Nephron (organoid): ENCODE measurements at regions not wholly inside any gene's neighbourhood (a gene's known extent, or its start where the extent isn't known, plus 50 kb on each side); places are given as distances from the start of the nearest gene placed in this dataset.

Experiments
- H3K27ac Mint-ChIP-seq, 3 experiments: 2 replicates each; pipeline ENCODE4 v1.8.0; 2020; ENCODE audit warnings: mixed read lengths in 3 of 3, mild to moderate bottlenecking in 2 of 3, moderate library complexity in 1 of 3
- H3K27me3 Mint-ChIP-seq: 2 replicates; pipeline ENCODE4 v1.8.0; 2021; ENCODE audit warnings: low read depth, mild to moderate bottlenecking, moderate library complexity, mixed read lengths
- H3K36me3 Mint-ChIP-seq: 2 replicates; pipeline ENCODE4 v1.8.0; 2020; ENCODE audit warnings: low read depth, mixed read lengths
- H3K4me1 Mint-ChIP-seq: 2 replicates; pipeline ENCODE4 v1.8.0; 2020; ENCODE audit warnings: mixed read lengths
- H3K4me3 Mint-ChIP-seq, 3 experiments: 2 replicates each; pipeline ENCODE4 v1.8.0; 2020; ENCODE audit warnings: mild to moderate bottlenecking in 3 of 3, mixed read lengths in 3 of 3, moderate library complexity in 2 of 3
- H3K9me3 Mint-ChIP-seq: 2 replicates; pipeline ENCODE4 v1.8.0; 2020; ENCODE audit warnings: mixed read lengths
- TF ChIP-seq, protein P1 (sequence below), 3 experiments: fragments of 200-600 bp; sonication (generic); IDR thresholded peaks; one replicate each; pipeline ENCODE4 v1.5.0; 2021; ENCODE audit warnings: antibody characterized with exemption in 3 of 3; ENCODE audit not compliant: unreplicated experiment in 3 of 3

DNA sequence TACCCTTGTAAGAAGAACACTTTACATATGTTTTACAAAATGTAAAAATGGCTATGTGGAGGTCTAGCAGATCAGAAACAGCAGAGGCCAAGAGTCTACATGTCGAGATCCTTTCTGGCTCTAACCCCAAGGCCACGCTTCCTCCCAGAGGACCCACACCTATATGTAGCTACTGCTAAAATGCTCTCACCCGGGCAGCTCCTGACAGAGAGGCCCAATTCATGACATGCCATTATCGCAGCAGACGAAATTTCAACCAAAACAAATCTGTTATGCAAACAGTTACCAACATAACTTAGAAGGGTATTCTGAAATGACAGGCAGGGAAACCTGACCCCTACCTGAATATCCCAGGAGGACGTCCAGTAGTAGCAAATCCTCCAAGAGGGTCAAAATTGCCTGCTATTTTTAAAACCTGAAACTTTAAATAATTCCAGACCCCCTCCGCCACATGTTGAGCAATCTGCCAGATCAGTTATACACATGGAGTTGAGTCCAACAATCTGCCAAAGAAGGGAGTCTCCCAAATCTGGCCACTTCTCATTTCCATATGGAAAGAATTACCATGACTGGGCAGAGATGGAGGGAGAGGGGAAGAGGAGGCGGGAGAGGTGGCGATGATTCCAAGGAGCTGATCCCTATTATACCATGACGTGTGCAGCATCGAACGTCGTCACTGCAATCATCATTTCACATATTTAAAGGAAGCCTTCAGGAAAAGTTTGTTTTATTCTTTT is 192.9 kb upstream of the TBL1X start:
- TF ChIP-seq, protein P1, sequence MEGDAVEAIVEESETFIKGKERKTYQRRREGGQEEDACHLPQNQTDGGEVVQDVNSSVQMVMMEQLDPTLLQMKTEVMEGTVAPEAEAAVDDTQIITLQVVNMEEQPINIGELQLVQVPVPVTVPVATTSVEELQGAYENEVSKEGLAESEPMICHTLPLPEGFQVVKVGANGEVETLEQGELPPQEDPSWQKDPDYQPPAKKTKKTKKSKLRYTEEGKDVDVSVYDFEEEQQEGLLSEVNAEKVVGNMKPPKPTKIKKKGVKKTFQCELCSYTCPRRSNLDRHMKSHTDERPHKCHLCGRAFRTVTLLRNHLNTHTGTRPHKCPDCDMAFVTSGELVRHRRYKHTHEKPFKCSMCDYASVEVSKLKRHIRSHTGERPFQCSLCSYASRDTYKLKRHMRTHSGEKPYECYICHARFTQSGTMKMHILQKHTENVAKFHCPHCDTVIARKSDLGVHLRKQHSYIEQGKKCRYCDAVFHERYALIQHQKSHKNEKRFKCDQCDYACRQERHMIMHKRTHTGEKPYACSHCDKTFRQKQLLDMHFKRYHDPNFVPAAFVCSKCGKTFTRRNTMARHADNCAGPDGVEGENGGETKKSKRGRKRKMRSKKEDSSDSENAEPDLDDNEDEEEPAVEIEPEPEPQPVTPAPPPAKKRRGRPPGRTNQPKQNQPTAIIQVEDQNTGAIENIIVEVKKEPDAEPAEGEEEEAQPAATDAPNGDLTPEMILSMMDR (IDR thresholded peaks at IDR 0.05; ENCODE audit: unreplicated experiment in 3 of 3): no peak
- Mint-ChIP-seq H3K4me3 (no peak overlapping the region), H3K4me1 (peaks cover 21% of the 10 kb centered on the region), H3K27me3 (peaks cover 4% of the 10 kb centered on the region), H3K36me3 (no peaks in the 10 kb centered on the region), H3K27ac (peak overlapping the region; percentile 26 to 51 (median 49)), H3K9me3 (peaks cover 16% of the 10 kb centered on the region)

DNA sequence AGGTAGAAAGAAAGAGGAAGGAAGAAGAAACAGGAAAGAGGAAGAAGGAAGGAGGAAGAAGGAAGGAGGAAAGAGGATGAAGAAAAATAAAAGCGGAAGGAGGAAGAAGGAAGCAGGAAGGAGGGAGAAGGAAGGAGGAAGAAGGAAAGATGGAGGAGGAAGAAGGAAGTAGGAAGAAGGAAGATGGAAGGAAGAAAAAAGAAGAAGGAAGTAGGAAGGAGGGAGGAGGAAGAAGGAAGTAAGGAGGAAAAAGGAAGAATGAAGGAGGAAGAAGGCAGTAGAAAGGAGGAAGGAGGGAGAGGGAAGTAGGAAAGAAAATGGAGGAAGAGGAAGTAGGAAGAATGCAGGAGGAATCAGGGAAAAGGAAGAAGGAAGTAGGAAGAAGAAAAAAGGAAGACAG is 191.1 kb upstream of the TBL1X start:
- Mint-ChIP-seq H3K27me3 (peaks cover 4% of the 10 kb centered on the region), H3K27ac (peak overlapping the region in 1 of 3 experiments; percentile 9), H3K36me3 (no peaks in the 10 kb centered on the region), H3K9me3 (peaks cover 12% of the 10 kb centered on the region), H3K4me3 (no peak overlapping the region), H3K4me1 (peaks cover 28% of the 10 kb centered on the region)
- TF ChIP-seq, protein P1 (IDR thresholded peaks at IDR 0.05; ENCODE audit: unreplicated experiment in 3 of 3): no peak

DNA sequence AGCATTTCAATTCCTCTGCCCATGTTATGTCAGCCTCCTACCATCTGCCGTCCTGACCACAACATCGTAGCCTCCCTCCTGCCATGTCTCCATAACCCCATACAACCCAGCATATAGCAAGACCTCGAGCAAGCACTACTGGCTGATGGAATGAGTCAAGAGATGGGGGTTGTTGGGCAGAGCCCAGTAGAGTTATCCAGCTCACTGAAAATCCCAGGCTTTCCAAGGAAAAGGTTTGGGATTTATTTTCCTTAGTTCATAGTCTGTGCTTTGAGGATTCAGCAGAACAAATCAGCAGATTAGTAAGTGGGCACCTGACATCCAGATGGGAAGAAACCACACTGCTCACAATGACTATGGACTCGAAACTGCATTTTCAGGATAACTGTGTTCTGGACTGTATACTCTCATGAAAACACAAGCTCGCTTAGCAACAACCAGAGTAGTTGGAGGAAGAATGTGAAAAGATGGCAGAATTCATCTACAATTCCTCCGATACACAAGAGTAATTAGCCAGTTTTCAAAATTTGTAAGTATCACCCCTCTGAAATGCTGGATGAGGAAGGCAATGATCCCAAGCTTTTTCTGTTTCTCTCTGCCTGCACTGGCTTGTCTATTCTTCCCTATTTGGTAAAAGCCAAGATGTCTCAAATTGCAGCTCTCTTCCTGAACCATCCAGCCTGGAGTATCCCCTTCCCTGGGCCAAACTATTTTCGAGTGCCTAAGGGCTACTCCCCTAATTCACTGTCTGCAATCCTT is 186.2 kb upstream of the TBL1X start:
- TF ChIP-seq, protein P1 (IDR thresholded peaks at IDR 0.05; ENCODE audit: unreplicated experiment in 3 of 3): no peak
- Mint-ChIP-seq H3K27me3 (peaks cover 4% of the 10 kb centered on the region), H3K9me3 (peaks cover 9% of the 10 kb centered on the region), H3K36me3 (peaks cover 4% of the 10 kb centered on the region), H3K4me1 (peaks cover 15% of the 10 kb centered on the region), H3K27ac (peak overlapping the region; percentile 89 to 100 (median 97)), H3K4me3 (peak overlapping the region in 2 of 3 experiments; percentile 49 to 53)

DNA sequence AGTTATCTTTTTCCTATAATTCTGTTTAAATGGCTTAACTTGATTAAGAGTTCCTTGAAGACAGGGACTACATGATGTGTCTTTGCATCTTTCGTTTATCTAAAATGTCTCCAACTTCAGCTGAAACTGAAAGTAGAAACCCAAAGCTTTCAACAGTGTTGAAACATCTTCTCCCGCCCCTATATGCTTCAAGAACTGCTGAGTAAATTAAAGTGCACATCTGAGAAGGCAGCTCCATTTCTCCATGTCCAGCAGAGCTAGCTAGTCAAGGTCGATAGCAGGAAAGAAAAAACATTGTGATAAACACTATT is 185.7 kb upstream of the TBL1X start:
- Mint-ChIP-seq H3K27me3 (no peaks in the 10 kb centered on the region), H3K36me3 (peaks cover 4% of the 10 kb centered on the region), H3K4me3 (peak overlapping the region in 2 of 3 experiments; percentile 49 to 53), H3K4me1 (peaks cover 15% of the 10 kb centered on the region), H3K27ac (peak overlapping the region; percentile 89 to 100 (median 97)), H3K9me3 (peaks cover 8% of the 10 kb centered on the region)
- TF ChIP-seq, protein P1 (IDR thresholded peaks at IDR 0.05; ENCODE audit: unreplicated experiment in 3 of 3): no peak

DNA sequence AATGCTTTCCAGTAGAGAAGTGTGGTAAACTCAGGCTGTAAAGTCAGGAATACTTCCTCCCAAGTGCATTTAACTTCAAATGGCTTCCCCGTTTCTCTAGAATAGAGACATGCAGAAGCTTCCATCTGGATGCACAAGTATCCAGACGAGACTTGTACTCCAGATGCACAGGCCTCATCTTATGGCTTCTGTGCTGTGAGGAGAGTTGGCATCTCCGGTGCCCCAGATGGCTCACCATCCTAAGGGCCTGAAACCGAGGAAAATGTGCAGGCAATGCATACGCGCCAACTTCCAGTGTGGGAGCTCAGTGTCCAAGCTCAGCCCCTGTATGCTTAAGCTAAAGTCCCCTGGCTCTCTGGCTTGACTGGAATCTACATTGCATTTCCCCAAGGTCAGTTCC is 184.0 kb upstream of the TBL1X start:
- Mint-ChIP-seq H3K9me3 (peaks cover 2% of the 10 kb centered on the region), H3K4me3 (no peak overlapping the region), H3K36me3 (peaks cover 4% of the 10 kb centered on the region), H3K27ac (peak overlapping the region in 1 of 3 experiments; percentile 32), H3K4me1 (peaks cover 15% of the 10 kb centered on the region), H3K27me3 (no peaks in the 10 kb centered on the region)
- TF ChIP-seq, protein P1 (IDR thresholded peaks at IDR 0.05; ENCODE audit: unreplicated experiment in 3 of 3): no peak
